ENCODE measurements at regions not wholly inside any gene's neighbourhood (a gene's known extent, or its start where the extent isn't known, plus 50 kb on each side); places are given as distances from the start of the nearest gene placed in this dataset.
"Not testable (repeated sequence)": the region's sequence is repeated elsewhere in the genome, so short reads cannot be mapped to it uniquely, and the experiment has no call there.

GRCh38 chr1:157448636-157449035 lies 103.7 kb downstream of the FCRL5 start:
- H2AK5ac ChIP-seq (ENCODE audit: low read length), result no peak overlapping the region
- H4K91ac ChIP-seq (ENCODE audit: low read depth, low read length), result no peak overlapping the region
- no peaks in the 10 kb centered on the region for H3K9me3 ChIP-seq (ENCODE audit: insufficient read depth, low read depth, low read length)
- no peak overlapping the region for H4K12ac ChIP-seq (ENCODE audit: low read depth, low read length)
- H3K79me2 ChIP-seq (ENCODE audit: control insufficient read depth, insufficient read depth, low read length, poor library complexity), result no peaks in the 10 kb centered on the region
- no peak overlapping the region for H2BK5ac ChIP-seq (ENCODE audit: low read depth, low read length, poor library complexity)
- H3K4me1 ChIP-seq (ENCODE audit: control insufficient read depth in 1 of 2, insufficient read depth in 2 of 2, low read length in 2 of 2), result no peaks in the 10 kb centered on the region
- H3K9ac ChIP-seq (ENCODE audit: low read length), result no peak overlapping the region
- H3K79me1 ChIP-seq (ENCODE audit: low read length), result no peaks in the 10 kb centered on the region
- H2BK120ac ChIP-seq (ENCODE audit: insufficient read depth, low read length, poor library complexity), result no peak overlapping the region
- H3K36me3 ChIP-seq (ENCODE audit: control insufficient read depth in 1 of 2, insufficient read depth in 2 of 2, low read length in 2 of 2), result no peaks in the 10 kb centered on the region
- no peak overlapping the region for H3K4ac ChIP-seq (ENCODE audit: low read depth, low read length)
- no peak overlapping the region for H4K8ac ChIP-seq (ENCODE audit: low read depth, low read length)
- DNase-seq, result no peak
- no peak overlapping the region for H3K4me3 ChIP-seq (ENCODE audit: low read depth, low read length)
- no peak overlapping the region for H3K23ac ChIP-seq (ENCODE audit: low read length)
- no peak overlapping the region for H3K27ac ChIP-seq (ENCODE audit: low read depth, low read length)
- H3K18ac ChIP-seq (ENCODE audit: low read length), result no peak overlapping the region
- H3K4me2 ChIP-seq (ENCODE audit: low read length), result no peak overlapping the region
- no peaks in the 10 kb centered on the region for H3K27me3 ChIP-seq (ENCODE audit: insufficient read depth, low read length)
- no peak overlapping the region for H3K14ac ChIP-seq (ENCODE audit: low read length)
- H2AFZ ChIP-seq (ENCODE audit: insufficient read depth, low read length, poor library complexity), result no peak overlapping the region
- no peak overlapping the region for H2BK12ac ChIP-seq (ENCODE audit: low read length)

GRCh38 chr1:157446356-157446755 lies 106.0 kb downstream of the FCRL5 start:
- WGBS (ENCODE audit: extremely low coverage, insufficient coverage, insufficient read length), result no CpG with 5 or more reads among the region's 31 CpGs
- not testable (repeated sequence) for H3K9ac ChIP-seq (ENCODE audit: low read length)

GRCh38 chr1:157445616-157446140 lies 106.6 kb downstream of the FCRL5 start:
- not testable (repeated sequence) for H3K4me2 ChIP-seq (ENCODE audit: low read length); H3K36me3 ChIP-seq (ENCODE audit: control insufficient read depth in 1 of 2, insufficient read depth in 2 of 2, low read length in 2 of 2); H2AFZ ChIP-seq (ENCODE audit: insufficient read depth, low read length, poor library complexity); H2AK5ac ChIP-seq (ENCODE audit: low read length); H3K4me1 ChIP-seq (ENCODE audit: control insufficient read depth in 1 of 2, insufficient read depth in 2 of 2, low read length in 2 of 2); DNase-seq; H3K79me1 ChIP-seq (ENCODE audit: low read length); H3K18ac ChIP-seq (ENCODE audit: low read length); H3K27me3 ChIP-seq (ENCODE audit: insufficient read depth, low read length); H3K79me2 ChIP-seq (ENCODE audit: control insufficient read depth, insufficient read depth, low read length, poor library complexity); H3K9me3 ChIP-seq (ENCODE audit: insufficient read depth, low read depth, low read length); H4K8ac ChIP-seq (ENCODE audit: low read depth, low read length); H3K9ac ChIP-seq (ENCODE audit: low read length); H3K14ac ChIP-seq (ENCODE audit: low read length); H3K27ac ChIP-seq (ENCODE audit: low read depth, low read length); H3K4me3 ChIP-seq (ENCODE audit: low read depth, low read length); H4K91ac ChIP-seq (ENCODE audit: low read depth, low read length); H2BK120ac ChIP-seq (ENCODE audit: insufficient read depth, low read length, poor library complexity); H3K23ac ChIP-seq (ENCODE audit: low read length); H4K12ac ChIP-seq (ENCODE audit: low read depth, low read length); H2BK12ac ChIP-seq (ENCODE audit: low read length); H3K4ac ChIP-seq (ENCODE audit: low read depth, low read length); H2BK5ac ChIP-seq (ENCODE audit: low read depth, low read length, poor library complexity)
- WGBS (ENCODE audit: extremely low coverage, insufficient coverage, insufficient read length), result no CpG with 5 or more reads among the region's 15 CpGs

More at GRCh38 chr1:157446356-157446755, 106.0 kb downstream of the FCRL5 start:
- not testable (repeated sequence) for H3K14ac ChIP-seq (ENCODE audit: low read length); H2BK5ac ChIP-seq (ENCODE audit: low read depth, low read length, poor library complexity); H2BK12ac ChIP-seq (ENCODE audit: low read length); H3K79me1 ChIP-seq (ENCODE audit: low read length); H2BK120ac ChIP-seq (ENCODE audit: insufficient read depth, low read length, poor library complexity); H4K91ac ChIP-seq (ENCODE audit: low read depth, low read length); H3K4ac ChIP-seq (ENCODE audit: low read depth, low read length); DNase-seq; H3K79me2 ChIP-seq (ENCODE audit: control insufficient read depth, insufficient read depth, low read length, poor library complexity); H2AFZ ChIP-seq (ENCODE audit: insufficient read depth, low read length, poor library complexity); H4K12ac ChIP-seq (ENCODE audit: low read depth, low read length); H3K18ac ChIP-seq (ENCODE audit: low read length); H3K27ac ChIP-seq (ENCODE audit: low read depth, low read length); H3K27me3 ChIP-seq (ENCODE audit: insufficient read depth, low read length); H4K8ac ChIP-seq (ENCODE audit: low read depth, low read length); H3K4me2 ChIP-seq (ENCODE audit: low read length); H3K4me1 ChIP-seq (ENCODE audit: control insufficient read depth in 1 of 2, insufficient read depth in 2 of 2, low read length in 2 of 2); H3K4me3 ChIP-seq (ENCODE audit: low read depth, low read length); H2AK5ac ChIP-seq (ENCODE audit: low read length); H3K23ac ChIP-seq (ENCODE audit: low read length); H3K36me3 ChIP-seq (ENCODE audit: control insufficient read depth in 1 of 2, insufficient read depth in 2 of 2, low read length in 2 of 2); H3K9me3 ChIP-seq (ENCODE audit: insufficient read depth, low read depth, low read length)

- H3K14ac ChIP-seq (ENCODE audit: low read length), result no peak overlapping the region
- H3K4me1 ChIP-seq (ENCODE audit: control insufficient read depth in 1 of 2, insufficient read depth in 2 of 2, low read length in 2 of 2), result peaks cover 0 to 2% of the 10 kb centered on the region in 2 experiments
- H3K27ac ChIP-seq (ENCODE audit: low read depth, low read length), result no peak overlapping the region
- H3K36me3 ChIP-seq (ENCODE audit: control insufficient read depth in 1 of 2, insufficient read depth in 2 of 2, low read length in 2 of 2), result no peaks in the 10 kb centered on the region
- no peak overlapping the region for H2AK5ac ChIP-seq (ENCODE audit: low read length)
- H3K9me3 ChIP-seq (ENCODE audit: insufficient read depth, low read depth, low read length), result no peaks in the 10 kb centered on the region
- H3K4me2 ChIP-seq (ENCODE audit: low read length), result no peak overlapping the region
- H4K12ac ChIP-seq (ENCODE audit: low read depth, low read length), result no peak overlapping the region
- H3K27me3 ChIP-seq (ENCODE audit: insufficient read depth, low read length), result peaks cover 4% of the 10 kb centered on the region
- no peak overlapping the region for H3K18ac ChIP-seq (ENCODE audit: low read length)
- H2BK5ac ChIP-seq (ENCODE audit: low read depth, low read length, poor library complexity), result no peak overlapping the region
- no peak overlapping the region for H4K91ac ChIP-seq (ENCODE audit: low read depth, low read length)
- H2BK120ac ChIP-seq (ENCODE audit: insufficient read depth, low read length, poor library complexity), result no peak overlapping the region
- no peak overlapping the region for H2BK12ac ChIP-seq (ENCODE audit: low read length)
- no peaks in the 10 kb centered on the region for H3K79me2 ChIP-seq (ENCODE audit: control insufficient read depth, insufficient read depth, low read length, poor library complexity)
- no peaks in the 10 kb centered on the region for H3K79me1 ChIP-seq (ENCODE audit: low read length)
- no peak overlapping the region for H3K23ac ChIP-seq (ENCODE audit: low read length)
- H3K9ac ChIP-seq (ENCODE audit: low read length), result no peak overlapping the region
- H4K8ac ChIP-seq (ENCODE audit: low read depth, low read length), result no peak overlapping the region
- H3K4ac ChIP-seq (ENCODE audit: low read depth, low read length), result no peak overlapping the region
- no peak for DNase-seq
- no peak overlapping the region for H3K4me3 ChIP-seq (ENCODE audit: low read depth, low read length)
- no peak overlapping the region for H2AFZ ChIP-seq (ENCODE audit: insufficient read depth, low read length, poor library complexity)
- WGBS (ENCODE audit: extremely low coverage, insufficient coverage, insufficient read length), result no CpG with 5 or more reads among the region's 1 CpG
Measured at GRCh38 chr1:157442065-157442464, 110.2 kb downstream of the FCRL5 start.
